WI38 (cell line): ENCODE measurements at regions not wholly inside any gene's neighbourhood (a gene's known extent, or its start where the extent isn't known, plus 50 kb on each side); places are given as distances from the start of the nearest gene placed in this dataset.

Source experiments
- H3K4me3 ChIP-seq: 2 replicates; pipeline ENCODE4 v1.5.1; 2011; ENCODE audit warnings: low read depth, mild to moderate bottlenecking, control low read depth, low read length
- CTCF ChIP-seq: IDR thresholded peaks from 2 replicates; pipeline ENCODE4 v1.5.1; 2012; ENCODE audit warnings: low read depth, mild to moderate bottlenecking, control low read depth, low read length

GRCh38 chr10:118455181-118455695 lies 113.1 kb upstream of the FAM204A start:
- H3K4me3 ChIP-seq: no peak overlapping the region
- no peak for TF ChIP-seq CTCF

- H3K4me3 ChIP-seq: no peak overlapping the region
- no peak for TF ChIP-seq CTCF
Measured at GRCh38 chr10:118454211-118454610, 112.1 kb upstream of the FAM204A start.

- no peak for TF ChIP-seq CTCF
- no peak overlapping the region for H3K4me3 ChIP-seq
Measured at GRCh38 chr10:118452098-118452497, 110.0 kb upstream of the FAM204A start.

- no peak overlapping the region for H3K4me3 ChIP-seq
- no peak for TF ChIP-seq CTCF
Measured at GRCh38 chr10:118449521-118449920, 107.4 kb upstream of the FAM204A start.

- H3K4me3 ChIP-seq: no peak overlapping the region
- TF ChIP-seq CTCF: no peak
Measured at GRCh38 chr10:118448744-118449143, 106.6 kb upstream of the FAM204A start.

GRCh38 chr10:118447478-118448270 lies 105.5 kb upstream of the FAM204A start:
- no peak for TF ChIP-seq CTCF
- H3K4me3 ChIP-seq: no peak overlapping the region

- no peak for TF ChIP-seq CTCF
- H3K4me3 ChIP-seq: no peak overlapping the region
Measured at GRCh38 chr10:118445535-118445934, 103.4 kb upstream of the FAM204A start.
